Sigmoid colon (tissue), 6 donors: ENCODE measurements at regions not wholly inside any gene's neighbourhood (a gene's known extent, or its start where the extent isn't known, plus 50 kb on each side); places are given as distances from the start of the nearest gene placed in this dataset.

Source experiments
- DNase-seq: peaks from one replicate; pipeline ENCODE4 v3.0.0-alpha.2; 2019
- H3K27ac ChIP-seq, 4 donors: fragments of 200-600 bp; sonication (generic); one replicate each; pipeline ENCODE4 v1.5.1; 2016 to 2019; ENCODE audit warnings: mild to moderate bottlenecking in 1 of 4
- H3K27me3 ChIP-seq, 3 donors: fragments of 200-600 bp; sonication (generic); one replicate each; pipeline ENCODE4 v1.5.1; 2019; ENCODE audit warnings: mild to moderate bottlenecking in 1 of 3
- H3K36me3 ChIP-seq, 4 donors: fragments of 200-600 bp; sonication (generic); one replicate each; pipeline ENCODE4 v1.5.1; 2016 to 2019
- H3K4me1 ChIP-seq, 4 donors: fragments of 200-600 bp; sonication (generic); one replicate each; pipeline ENCODE4 v1.5.1; 2017 to 2019
- H3K4me3 ChIP-seq, 4 donors: fragments of 200-600 bp; sonication (generic); one replicate each; pipeline ENCODE4 v1.5.1; 2017 to 2019; ENCODE audit warnings: mild to moderate bottlenecking in 2 of 4, moderate library complexity in 1 of 4
- H3K9me3 ChIP-seq, 4 donors: fragments of 200-600 bp in 3 of 4; sonication (generic) in 3 of 4; one replicate each; pipeline versions ENCODE4 v1.5.1 to v1.6.1; 2013 to 2019
- CTCF ChIP-seq, 4 experiments: fragments of 450-650 bp in 3 of 4; fragments of 200-600 bp in 1 of 4; IDR thresholded peaks; one replicate each; pipeline ENCODE4 v1.5.1; 2016 to 2019; ENCODE audit warnings: antibody characterized with exemption in 4 of 4, mild to moderate bottlenecking in 3 of 4, moderate library complexity in 2 of 4
- EP300 ChIP-seq, 4 donors: sonication (generic); formaldehyde crosslinking; IDR thresholded peaks; one replicate each; pipeline ENCODE4 v1.6.1; 2017; ENCODE audit warnings: antibody characterized with exemption in 4 of 4
- POLR2A ChIP-seq, 2 donors: fragments of 450-650 bp; IDR thresholded peaks; one replicate each; pipeline ENCODE4 v1.6.1; 2016; ENCODE audit warnings: antibody characterized with exemption in 2 of 2, mild to moderate bottlenecking in 2 of 2, moderate library complexity in 2 of 2
- POLR2AphosphoS5 ChIP-seq, 4 donors: sonication (generic); formaldehyde crosslinking; IDR thresholded peaks; one replicate each; pipeline ENCODE4 v1.6.1; 2017; ENCODE audit warnings: antibody characterized with exemption in 4 of 4
- WGBS, 2 donors: extraction: QIAGEN DNeasy Blood & Tissue Kit; methylation state at CpG; one replicate each; pipeline ENCODE4 v1.1.7; 2013; 5-methylcytosine and 5-hydroxymethylcytosine counted together
- intact Hi-C: fragments of 100-400 bp; cut with DNase I; formaldehyde crosslinking; loops from one replicate; pipeline ENCODE4 v1.15.1; 2023
- donor health status: healthy with polysubstance abuse.
- donor health status: healthy.

DNA sequence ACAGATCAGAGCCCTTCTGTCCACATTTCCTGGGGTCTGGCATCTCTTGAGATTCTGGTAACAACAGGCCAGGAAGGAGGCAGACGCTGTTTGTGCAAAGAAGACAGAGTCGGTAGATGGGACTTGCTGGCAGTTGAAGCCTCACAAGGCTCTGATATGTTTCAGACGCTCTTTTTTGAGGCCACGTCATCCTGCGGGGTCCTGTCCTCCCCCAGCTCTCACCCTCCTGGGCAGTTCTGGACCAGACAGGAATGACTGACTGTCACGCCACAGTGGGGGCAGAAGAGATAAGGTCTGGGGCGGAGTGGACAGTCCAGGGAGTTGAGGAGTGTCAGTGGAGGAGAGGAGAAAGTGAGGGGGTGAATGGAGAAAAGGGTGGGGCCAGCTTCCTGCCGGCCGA is 87.1 kb upstream of the SULF2 start:
- DNase-seq, result no peak
- 71 to 80% methylated on average over 9 of the region's 9 CpGs for WGBS, 2 donors
- intact Hi-C loops, result no loop called here
- Histone ChIP-seq H3K27ac (no peak overlapping the region), H3K4me1 (no peaks in the 10 kb centered on the region), H3K4me3 (no peak overlapping the region), H3K36me3 (no peaks in the 10 kb centered on the region), H3K27me3 (no peaks in the 10 kb centered on the region), H3K9me3 (no peaks in the 10 kb centered on the region)
- TF ChIP-seq POLR2A (IDR thresholded peaks at IDR 0.05), result no peak
- TF ChIP-seq CTCF (IDR thresholded peaks at IDR 0.05), result no peak
- no peak for TF ChIP-seq EP300 (IDR thresholded peaks at IDR 0.05)
- TF ChIP-seq POLR2AphosphoS5 (IDR thresholded peaks at IDR 0.05), result no peak

GRCh38 chr20:47870475-47870874 is 85.2 kb upstream of the SULF2 start:
- 56 to 76% methylated on average over 2 of the region's 2 CpGs for whole genome bisulfite sequencing, 2 donors
- intact Hi-C loops, result no loop called here

GRCh38 chr20:47868744-47869143 is 83.5 kb upstream of the SULF2 start:
- intact Hi-C loops, result no loop called here
- no peak for TF ChIP-seq CTCF (IDR thresholded peaks at IDR 0.05)
- TF ChIP-seq POLR2AphosphoS5 (IDR thresholded peaks at IDR 0.05), result no peak
- no peak for TF ChIP-seq EP300 (IDR thresholded peaks at IDR 0.05)
- TF ChIP-seq POLR2A (IDR thresholded peaks at IDR 0.05), result no peak
- Histone ChIP-seq H3K27me3 (no peaks in the 10 kb centered on the region), H3K27ac (no peak overlapping the region), H3K36me3 (no peaks in the 10 kb centered on the region), H3K9me3 (no peaks in the 10 kb centered on the region), H3K4me3 (no peak overlapping the region), H3K4me1 (no peaks in the 10 kb centered on the region)
- no peak for DNase-seq
- whole genome bisulfite sequencing, 2 donors, result 82 to 91% methylated on average over 14 of the region's 14 CpGs

More at GRCh38 chr20:47870475-47870874, 85.2 kb upstream of the SULF2 start:
- H3K27ac ChIP-seq, result no peak overlapping the region
- no peak for DNase-seq
- no peak for TF ChIP-seq POLR2AphosphoS5 (IDR thresholded peaks at IDR 0.05)
- no peaks in the 10 kb centered on the region for H3K36me3 ChIP-seq
- H3K9me3 ChIP-seq, result no peaks in the 10 kb centered on the region
- no peak overlapping the region for H3K4me3 ChIP-seq
- H3K27me3 ChIP-seq, result no peaks in the 10 kb centered on the region
- no peaks in the 10 kb centered on the region for H3K4me1 ChIP-seq

DNA sequence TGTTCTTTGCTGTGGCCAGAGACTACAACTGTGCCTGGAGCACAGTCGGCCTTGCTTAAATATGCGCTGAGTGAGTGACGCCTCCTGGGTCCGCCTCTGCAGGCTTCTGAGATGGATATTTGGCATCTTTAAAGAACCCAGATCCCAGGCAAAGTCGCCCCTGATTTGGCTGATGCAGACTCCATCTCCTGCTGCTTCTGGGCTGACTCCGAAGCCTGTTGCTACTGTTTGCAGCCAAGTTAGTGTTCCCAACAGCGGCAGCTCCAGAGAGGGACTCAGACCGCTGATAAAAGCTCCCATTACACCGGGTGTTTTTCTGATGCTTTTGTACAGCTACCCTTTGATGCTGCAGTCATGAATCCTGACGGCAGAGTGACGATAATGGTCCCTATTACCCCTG is 83.0 kb upstream of the SULF2 start:
- 81 to 90% methylated on average over 11 of the region's 11 CpGs for WGBS, 2 donors
- DNase-seq, result no peak

GRCh38 chr20:47867831-47868230 is 82.5 kb upstream of the SULF2 start:
- no peak for DNase-seq
- Histone ChIP-seq H3K27ac (no peak overlapping the region), H3K4me1 (no peaks in the 10 kb centered on the region), H3K9me3 (no peaks in the 10 kb centered on the region), H3K36me3 (no peaks in the 10 kb centered on the region), H3K27me3 (no peaks in the 10 kb centered on the region), H3K4me3 (no peak overlapping the region)
- TF ChIP-seq CTCF (IDR thresholded peaks at IDR 0.05), result no peak
- WGBS, 2 donors, result 85 to 89% methylated on average over 15 of the region's 15 CpGs
- intact Hi-C loops, result no loop called here

More for the DNA sequence above, 83.0 kb upstream of the SULF2 start:
- TF ChIP-seq POLR2AphosphoS5 (IDR thresholded peaks at IDR 0.05) (no peak), CTCF (IDR thresholded peaks at IDR 0.05) (no peak), POLR2A (IDR thresholded peaks at IDR 0.05) (no peak), EP300 (IDR thresholded peaks at IDR 0.05) (no peak)
- no peak overlapping the region for H3K27ac ChIP-seq
- no peak overlapping the region for H3K4me3 ChIP-seq
- H3K4me1 ChIP-seq, result no peaks in the 10 kb centered on the region
- H3K27me3 ChIP-seq, result no peaks in the 10 kb centered on the region
- intact Hi-C loops, result no loop called here
- H3K9me3 ChIP-seq, result no peaks in the 10 kb centered on the region
- H3K36me3 ChIP-seq, result no peaks in the 10 kb centered on the region
